ENCODE measurements at regions not wholly inside any gene's neighbourhood (a gene's known extent, or its start where the extent isn't known, plus 50 kb on each side); places are given as distances from the start of the nearest gene placed in this dataset.

- DNase-seq = no peak
These were observed 510.3 kb upstream of the ZFHX3 start for GRCh38 chr16:73558219-73558618.

GRCh38 chr16:73553941-73554660 is 506.2 kb upstream of the ZFHX3 start:
- no peak for DNase-seq

GRCh38 chr16:73549984-73550631 is 502.2 kb upstream of the ZFHX3 start:
- no peak for DNase-seq

- DNase-seq = no peak
These were observed 499.9 kb upstream of the ZFHX3 start for GRCh38 chr16:73547552-73548403.

- DNase-seq = no peak
These were observed 498.5 kb upstream of the ZFHX3 start for GRCh38 chr16:73546341-73546845.

- no peak for DNase-seq
These were observed 497.8 kb upstream of the ZFHX3 start for GRCh38 chr16:73545755-73546154.

GRCh38 chr16:73545290-73545689 is 497.4 kb upstream of the ZFHX3 start:
- DNase-seq = no peak

- DNase-seq = no peak
These were observed 496.9 kb upstream of the ZFHX3 start for GRCh38 chr16:73544826-73545225.

GRCh38 chr16:73543970-73544599 is 496.2 kb upstream of the ZFHX3 start:
- DNase-seq = no peak

- DNase-seq = no peak
These were observed 495.5 kb upstream of the ZFHX3 start for GRCh38 chr16:73543331-73543969.

GRCh38 chr16:73542885-73543284 is 495.0 kb upstream of the ZFHX3 start:
- no peak for DNase-seq

GRCh38 chr16:73537921-73538320 is 490.0 kb upstream of the ZFHX3 start:
- DNase-seq = no peak

GRCh38 chr16:73536931-73537330 is 489.0 kb upstream of the ZFHX3 start:
- DNase-seq = no peak

GRCh38 chr16:73531021-73531420 is 483.1 kb upstream of the ZFHX3 start:
- DNase-seq = no peak

- DNase-seq = no peak
These were observed 482.6 kb upstream of the ZFHX3 start for GRCh38 chr16:73530529-73530928.

- DNase-seq = no peak
These were observed 481.5 kb upstream of the ZFHX3 start for GRCh38 chr16:73529303-73530012.

- no peak for DNase-seq
These were observed 479.3 kb upstream of the ZFHX3 start for GRCh38 chr16:73527187-73527586.

GRCh38 chr16:73526011-73526804 is 478.3 kb upstream of the ZFHX3 start:
- DNase-seq = no peak

- no peak for DNase-seq
These were observed 475.3 kb upstream of the ZFHX3 start for GRCh38 chr16:73523209-73523608.

- DNase-seq = no peak
These were observed 473.6 kb upstream of the ZFHX3 start for GRCh38 chr16:73521499-73521898.

GRCh38 chr16:73515616-73516015 is 467.7 kb upstream of the ZFHX3 start:
- DNase-seq = no peak

Data from hematopoietic multipotent progenitor cell treated with erythropoietin and hydrocortisone succinate and interleukin-3 and kit ligand, for 6 days (in vitro differentiated cells).